ENCODE measurements at regions not wholly inside any gene's neighbourhood (a gene's known extent, or its start where the extent isn't known, plus 50 kb on each side); places are given as distances from the start of the nearest gene placed in this dataset.
"Not testable (repeated sequence)": the region's sequence is repeated elsewhere in the genome, so short reads cannot be mapped to it uniquely, and the experiment has no call there.

- no peak for DNase-seq
These were observed 597.5 kb upstream of the ROBO2 start for GRCh38 chr3:76442374-76442915.

GRCh38 chr3:76456322-76456721 is 583.6 kb upstream of the ROBO2 start:
- DNase-seq, result no peak

GRCh38 chr3:76463501-76463900 is 576.4 kb upstream of the ROBO2 start:
- DNase-seq, result no peak

- no peak for DNase-seq
These were observed 569.6 kb upstream of the ROBO2 start for GRCh38 chr3:76470285-76470684.

GRCh38 chr3:76474632-76475031 is 565.3 kb upstream of the ROBO2 start:
- DNase-seq, result no peak

GRCh38 chr3:76479161-76479650 is 560.7 kb upstream of the ROBO2 start:
- no peak for DNase-seq

- no peak for DNase-seq
These were observed 557.4 kb upstream of the ROBO2 start for GRCh38 chr3:76482510-76482909.

GRCh38 chr3:76487446-76487845 is 552.5 kb upstream of the ROBO2 start:
- no peak for DNase-seq

- no peak for DNase-seq
These were observed 549.8 kb upstream of the ROBO2 start for GRCh38 chr3:76490064-76490463.

GRCh38 chr3:76495216-76495615 is 544.7 kb upstream of the ROBO2 start:
- DNase-seq, result no peak

- DNase-seq, result no peak
These were observed 542.3 kb upstream of the ROBO2 start for GRCh38 chr3:76497636-76498035.

GRCh38 chr3:76500746-76501275 is 539.1 kb upstream of the ROBO2 start:
- no peak for DNase-seq

- no peak for DNase-seq
These were observed 538.6 kb upstream of the ROBO2 start for GRCh38 chr3:76501315-76501714.

- no peak for DNase-seq
These were observed 537.8 kb upstream of the ROBO2 start for GRCh38 chr3:76502076-76502475.

GRCh38 chr3:76505202-76505845 is 534.6 kb upstream of the ROBO2 start:
- DNase-seq, result no peak

GRCh38 chr3:76509179-76509830 is 530.6 kb upstream of the ROBO2 start:
- no peak for DNase-seq

- DNase-seq, result no peak
These were observed 525.1 kb upstream of the ROBO2 start for GRCh38 chr3:76514836-76515235.

GRCh38 chr3:76523337-76523736 is 516.6 kb upstream of the ROBO2 start:
- DNase-seq, result no peak

- no peak for DNase-seq
These were observed 514.2 kb upstream of the ROBO2 start for GRCh38 chr3:76525726-76526125.

GRCh38 chr3:76527773-76528172 is 512.1 kb upstream of the ROBO2 start:
- DNase-seq, result no peak

GRCh38 chr3:76532158-76532822 is 507.6 kb upstream of the ROBO2 start:
- DNase-seq, result no peak

- not testable (repeated sequence) for DNase-seq
These were observed 506.2 kb upstream of the ROBO2 start for GRCh38 chr3:76533710-76534109.

GRCh38 chr3:76537857-76538256 is 502.0 kb upstream of the ROBO2 start:
- DNase-seq, result not testable (repeated sequence)

- no peak for DNase-seq
These were observed 492.2 kb upstream of the ROBO2 start for GRCh38 chr3:76547674-76548073.
